Smooth muscle cell (in vitro differentiated cells): ENCODE measurements at regions not wholly inside any gene's neighbourhood (a gene's known extent, or its start where the extent isn't known, plus 50 kb on each side); places are given as distances from the start of the nearest gene placed in this dataset.

Experiments used
- DNase-seq: peaks from one replicate; lab custom pipeline; 2025; ENCODE audit not compliant: unreplicated experiment; lab: John Stamatoyannopoulos, UW
- H2AFZ ChIP-seq: fragments of 200-600 bp; sonication (generic); 2 replicates; pipeline ENCODE4 v1.6.0; 2016; ENCODE audit warnings: antibody characterized with exemption, low read depth, mild to moderate bottlenecking
- H3F3A ChIP-seq: fragments of 200-600 bp; sonication (generic); 2 replicates; pipeline ENCODE4 v1.6.0; 2017; ENCODE audit warnings: antibody characterized with exemption, low read depth
- H3K27ac ChIP-seq: fragments of 200-600 bp; sonication (generic); 2 replicates; pipeline ENCODE4 v1.5.1; 2016; ENCODE audit warnings: low read depth, mild to moderate bottlenecking
- H3K27me3 ChIP-seq: fragments of 200-600 bp; sonication (generic); 2 replicates; pipeline ENCODE4 v1.6.1; 2016; ENCODE audit warnings: low read depth, mild to moderate bottlenecking
- H3K36me3 ChIP-seq: fragments of 200-600 bp; sonication (generic); 2 replicates; pipeline ENCODE4 v1.5.1; 2016; ENCODE audit warnings: low read depth
- H3K4me1 ChIP-seq: fragments of 200-600 bp; sonication (generic); 2 replicates; pipeline ENCODE4 v1.5.1; 2016; ENCODE audit warnings: low read depth
- H3K4me2 ChIP-seq: fragments of 200-600 bp; sonication (generic); 2 replicates; pipeline ENCODE4 v1.6.0; 2016; ENCODE audit warnings: mild to moderate bottlenecking
- H3K4me3 ChIP-seq: fragments of 200-600 bp; sonication (generic); 2 replicates; pipeline ENCODE4 v1.5.1; 2016; ENCODE audit warnings: mild to moderate bottlenecking
- H3K79me2 ChIP-seq: fragments of 200-600 bp; sonication (generic); 2 replicates; pipeline ENCODE4 v1.6.0; 2016; ENCODE audit warnings: low read depth, mild to moderate bottlenecking
- H3K9ac ChIP-seq: fragments of 200-600 bp; sonication (generic); 2 replicates; pipeline ENCODE4 v1.6.0; 2016; ENCODE audit warnings: low read depth
- H3K9me3 ChIP-seq: fragments of 200-600 bp; sonication (generic); replicated peaks from 2 replicates; pipeline ENCODE4 v1.5.1; 2016; ENCODE audit warnings: low read depth
- H4K20me1 ChIP-seq: fragments of 200-600 bp; sonication (generic); 2 replicates; pipeline ENCODE4 v1.6.0; 2016; ENCODE audit warnings: low read depth
- CTCF ChIP-seq: fragments of 200-600 bp; sonication (generic); IDR thresholded peaks from 2 replicates; pipeline ENCODE4 v1.5.1; 2017; ENCODE audit warnings: borderline replicate concordance, mild to moderate bottlenecking, antibody characterized with exemption; ENCODE audit not compliant: insufficient read depth, poor library complexity, severe bottlenecking
- WGBS: methylation state at CpG from one replicate; pipeline ENCODE4 v1.1.7; 2016; ENCODE audit warnings: low lambda C conversion rate; 5-methylcytosine and 5-hydroxymethylcytosine counted together

GRCh38 chr2:116716444-116716843 is 1098.0 kb upstream of the DDX18 start:
- H3K79me2 ChIP-seq = no peaks in the 10 kb centered on the region
- WGBS = 87% methylated on average over 2 of the region's 2 CpGs
- no peaks in the 10 kb centered on the region for H3F3A ChIP-seq
- no peaks in the 10 kb centered on the region for H3K27me3 ChIP-seq
- H3K36me3 ChIP-seq = no peaks in the 10 kb centered on the region
- no peak for TF ChIP-seq CTCF
- H3K27ac ChIP-seq = no peak overlapping the region
- no peaks in the 10 kb centered on the region for H4K20me1 ChIP-seq
- no peak overlapping the region for H3K4me3 ChIP-seq
- H3K9ac ChIP-seq = no peak overlapping the region
- DNase-seq = no peak
- no peak overlapping the region for H3K4me2 ChIP-seq
- H2AFZ ChIP-seq = no peak overlapping the region
- H3K4me1 ChIP-seq = peaks cover 5% of the 10 kb centered on the region
- H3K9me3 ChIP-seq = no peaks in the 10 kb centered on the region

- H3K27me3 ChIP-seq = no peaks in the 10 kb centered on the region
- 33% methylated on average over 4 of the region's 4 CpGs for WGBS
These were observed 1096.7 kb upstream of the DDX18 start for GRCh38 chr2:116717832-116718231.

GRCh38 chr2:116718451-116718850 is 1096.0 kb upstream of the DDX18 start:
- Histone ChIP-seq H3F3A (no peaks in the 10 kb centered on the region), H3K4me1 (peaks cover 5% of the 10 kb centered on the region), H3K9me3 (no peaks in the 10 kb centered on the region), H3K9ac (no peak overlapping the region), H3K79me2 (no peaks in the 10 kb centered on the region), H3K4me2 (peak overlapping the region; percentile 66), H2AFZ (no peak overlapping the region), H3K36me3 (no peaks in the 10 kb centered on the region), H4K20me1 (no peaks in the 10 kb centered on the region), H3K27ac (peak overlapping the region; percentile 58), H3K4me3 (no peak overlapping the region), H3K27me3 (no peaks in the 10 kb centered on the region)
- WGBS = 10% methylated on average over 4 of the region's 4 CpGs
- no peak for TF ChIP-seq CTCF
- no peak for DNase-seq

More at GRCh38 chr2:116717832-116718231, 1096.7 kb upstream of the DDX18 start:
- H3K79me2 ChIP-seq = no peaks in the 10 kb centered on the region
- H3K9me3 ChIP-seq = no peaks in the 10 kb centered on the region
- TF ChIP-seq CTCF = no peak
- H3K36me3 ChIP-seq = no peaks in the 10 kb centered on the region
- H3K9ac ChIP-seq = no peak overlapping the region
- H3K4me1 ChIP-seq = peaks cover 5% of the 10 kb centered on the region
- peak; percentile 15 for DNase-seq
- no peaks in the 10 kb centered on the region for H3F3A ChIP-seq
- H3K4me3 ChIP-seq = no peak overlapping the region
- H3K27ac ChIP-seq = peak overlapping the region; percentile 58
- no peaks in the 10 kb centered on the region for H4K20me1 ChIP-seq
- H2AFZ ChIP-seq = no peak overlapping the region
- H3K4me2 ChIP-seq = peak overlapping the region; percentile 66

- Histone ChIP-seq H3K4me1 (peaks cover 8% of the 10 kb centered on the region), H4K20me1 (no peaks in the 10 kb centered on the region), H3K27ac (peak overlapping the region; percentile 58), H3F3A (peaks cover 3% of the 10 kb centered on the region), H3K4me2 (peak overlapping the region; percentile 18), H3K27me3 (no peaks in the 10 kb centered on the region), H3K36me3 (no peaks in the 10 kb centered on the region), H2AFZ (no peak overlapping the region), H3K4me3 (no peak overlapping the region), H3K9ac (no peak overlapping the region), H3K9me3 (no peaks in the 10 kb centered on the region), H3K79me2 (no peaks in the 10 kb centered on the region)
- WGBS = 37% methylated on average over 2 of the region's 2 CpGs
- no peak for TF ChIP-seq CTCF
- no peak for DNase-seq
These were observed 1094.7 kb upstream of the DDX18 start for GRCh38 chr2:116719836-116720235.
